Skeletal muscle satellite cell (primary cell): ENCODE measurements at regions not wholly inside any gene's neighbourhood (a gene's known extent, or its start where the extent isn't known, plus 50 kb on each side); places are given as distances from the start of the nearest gene placed in this dataset.

Experiments
- H3K27me3 ChIP-seq: 2 replicates; pipeline ENCODE4 v1.7.0; 2013; ENCODE audit warnings: low read length; ENCODE audit not compliant: control insufficient read depth, insufficient read depth
- H3K36me3 ChIP-seq: 2 replicates; pipeline ENCODE4 v1.7.0; 2013; ENCODE audit warnings: mild to moderate bottlenecking, control low read depth, low read length; ENCODE audit not compliant: insufficient read depth
- H3K4me1 ChIP-seq: 2 replicates; pipeline ENCODE4 v1.7.0; 2013; ENCODE audit warnings: low read length; ENCODE audit not compliant: control insufficient read depth, insufficient read depth
- H3K4me2 ChIP-seq: 2 replicates; pipeline ENCODE4 v1.7.0; 2013; ENCODE audit warnings: mild to moderate bottlenecking, low read length
- H3K4me3 ChIP-seq: 2 replicates; pipeline ENCODE4 v1.7.0; 2013; ENCODE audit warnings: low read length
- H3K9ac ChIP-seq: 2 replicates; pipeline ENCODE4 v1.7.0; 2013; ENCODE audit warnings: mild to moderate bottlenecking, low read depth, low read length, moderate library complexity
- H3K9me3 ChIP-seq: replicated peaks from 2 replicates; pipeline ENCODE4 v1.7.0; 2013; ENCODE audit warnings: mild to moderate bottlenecking, control low read depth, low read length

- H3K36me3 ChIP-seq = no peaks in the 10 kb centered on the region
- H3K27me3 ChIP-seq = peaks cover 20% of the 10 kb centered on the region
- no peak overlapping the region for H3K4me3 ChIP-seq
- H3K9me3 ChIP-seq = no peaks in the 10 kb centered on the region
- H3K4me2 ChIP-seq = no peak overlapping the region
- H3K9ac ChIP-seq = no peak overlapping the region
- no peaks in the 10 kb centered on the region for H3K4me1 ChIP-seq
Measured at GRCh38 chr1:228825840-228826484, 90.7 kb downstream of the RHOU start.

GRCh38 chr1:228827019-228827418, 91.7 kb downstream of the RHOU start:
- Histone ChIP-seq H3K9me3 (no peaks in the 10 kb centered on the region), H3K4me3 (no peak overlapping the region), H3K4me2 (no peak overlapping the region), H3K27me3 (peaks cover 17% of the 10 kb centered on the region), H3K36me3 (no peaks in the 10 kb centered on the region), H3K9ac (no peak overlapping the region), H3K4me1 (no peaks in the 10 kb centered on the region)

GRCh38 chr1:228828151-228828550, 92.9 kb downstream of the RHOU start:
- no peak overlapping the region for H3K4me3 ChIP-seq
- H3K36me3 ChIP-seq = no peaks in the 10 kb centered on the region
- no peak overlapping the region for H3K4me2 ChIP-seq
- H3K4me1 ChIP-seq = no peaks in the 10 kb centered on the region
- H3K9ac ChIP-seq = no peak overlapping the region
- no peaks in the 10 kb centered on the region for H3K9me3 ChIP-seq
- peaks cover 12% of the 10 kb centered on the region for H3K27me3 ChIP-seq

- no peak overlapping the region for H3K9ac ChIP-seq
- H3K4me1 ChIP-seq = no peaks in the 10 kb centered on the region
- H3K4me3 ChIP-seq = no peak overlapping the region
Measured at GRCh38 chr1:228830185-228830953, 95.1 kb downstream of the RHOU start.

GRCh38 chr1:228830954-228831481, 95.7 kb downstream of the RHOU start:
- H3K36me3 ChIP-seq = no peaks in the 10 kb centered on the region
- no peaks in the 10 kb centered on the region for H3K9me3 ChIP-seq
- H3K4me3 ChIP-seq = no peak overlapping the region
- no peak overlapping the region for H3K9ac ChIP-seq
- H3K27me3 ChIP-seq = peaks cover 29% of the 10 kb centered on the region
- no peak overlapping the region for H3K4me2 ChIP-seq
- no peaks in the 10 kb centered on the region for H3K4me1 ChIP-seq

More at GRCh38 chr1:228830185-228830953, 95.1 kb downstream of the RHOU start:
- Histone ChIP-seq H3K27me3 (peaks cover 27% of the 10 kb centered on the region), H3K9me3 (no peaks in the 10 kb centered on the region), H3K4me2 (no peak overlapping the region), H3K36me3 (no peaks in the 10 kb centered on the region)

GRCh38 chr1:228833911-228834688, 98.8 kb downstream of the RHOU start:
- Histone ChIP-seq H3K36me3 (no peaks in the 10 kb centered on the region), H3K9ac (no peak overlapping the region), H3K9me3 (no peaks in the 10 kb centered on the region), H3K27me3 (peaks cover 26% of the 10 kb centered on the region), H3K4me3 (no peak overlapping the region), H3K4me2 (no peak overlapping the region), H3K4me1 (peaks cover 12% of the 10 kb centered on the region)

GRCh38 chr1:228835456-228835855, 100.2 kb downstream of the RHOU start:
- Histone ChIP-seq H3K4me3 (no peak overlapping the region), H3K27me3 (peaks cover 22% of the 10 kb centered on the region), H3K4me2 (no peak overlapping the region), H3K9me3 (no peaks in the 10 kb centered on the region), H3K36me3 (no peaks in the 10 kb centered on the region), H3K9ac (no peak overlapping the region), H3K4me1 (peaks cover 12% of the 10 kb centered on the region)

- H3K9me3 ChIP-seq = no peaks in the 10 kb centered on the region
- no peak overlapping the region for H3K4me3 ChIP-seq
- H3K4me2 ChIP-seq = no peak overlapping the region
- peaks cover 12% of the 10 kb centered on the region for H3K4me1 ChIP-seq
- H3K36me3 ChIP-seq = no peaks in the 10 kb centered on the region
- H3K9ac ChIP-seq = no peak overlapping the region
- H3K27me3 ChIP-seq = peaks cover 22% of the 10 kb centered on the region
Measured at GRCh38 chr1:228835911-228836310, 100.6 kb downstream of the RHOU start.

GRCh38 chr1:228836427-228836826, 101.1 kb downstream of the RHOU start:
- H3K4me2 ChIP-seq = no peak overlapping the region
- no peaks in the 10 kb centered on the region for H3K9me3 ChIP-seq
- H3K9ac ChIP-seq = no peak overlapping the region
- H3K36me3 ChIP-seq = no peaks in the 10 kb centered on the region
- peaks cover 22% of the 10 kb centered on the region for H3K27me3 ChIP-seq
- H3K4me1 ChIP-seq = peaks cover 12% of the 10 kb centered on the region
- no peak overlapping the region for H3K4me3 ChIP-seq

GRCh38 chr1:228837032-228837431, 101.8 kb downstream of the RHOU start:
- Histone ChIP-seq H3K27me3 (peaks cover 22% of the 10 kb centered on the region), H3K4me3 (no peak overlapping the region)

More at GRCh38 chr1:228837032-228837431, 101.8 kb downstream of the RHOU start:
- Histone ChIP-seq H3K9ac (no peak overlapping the region), H3K9me3 (no peaks in the 10 kb centered on the region), H3K4me2 (no peak overlapping the region), H3K4me1 (peaks cover 13% of the 10 kb centered on the region), H3K36me3 (no peaks in the 10 kb centered on the region)
